Gastrocnemius medialis (tissue), 4 donors: ENCODE measurements at regions not wholly inside any gene's neighbourhood (a gene's known extent, or its start where the extent isn't known, plus 50 kb on each side); places are given as distances from the start of the nearest gene placed in this dataset.

Source experiments
- POLR2A ChIP-seq, 2 donors: fragments of 450-650 bp; IDR thresholded peaks; one replicate each; pipeline ENCODE4 v1.6.1; 2017; ENCODE audit warnings: antibody characterized with exemption in 2 of 2, mild to moderate bottlenecking in 2 of 2, moderate library complexity in 2 of 2
- TF ChIP-seq, protein P1 (sequence below), 5 experiments: fragments of 450-650 bp in 3 of 5; fragments of 200-600 bp in 2 of 5; sonication (generic) in 2 of 5; IDR thresholded peaks in 4 of 5; conservative IDR thresholded peaks in 1 of 5; 1 replicate in 4 of 5; 2 replicates in 1 of 5; pipeline ENCODE4 v1.5.1; 2016 to 2019; ENCODE audit warnings: antibody characterized with exemption in 5 of 5, mild to moderate bottlenecking in 3 of 5, moderate library complexity in 3 of 5

DNA sequence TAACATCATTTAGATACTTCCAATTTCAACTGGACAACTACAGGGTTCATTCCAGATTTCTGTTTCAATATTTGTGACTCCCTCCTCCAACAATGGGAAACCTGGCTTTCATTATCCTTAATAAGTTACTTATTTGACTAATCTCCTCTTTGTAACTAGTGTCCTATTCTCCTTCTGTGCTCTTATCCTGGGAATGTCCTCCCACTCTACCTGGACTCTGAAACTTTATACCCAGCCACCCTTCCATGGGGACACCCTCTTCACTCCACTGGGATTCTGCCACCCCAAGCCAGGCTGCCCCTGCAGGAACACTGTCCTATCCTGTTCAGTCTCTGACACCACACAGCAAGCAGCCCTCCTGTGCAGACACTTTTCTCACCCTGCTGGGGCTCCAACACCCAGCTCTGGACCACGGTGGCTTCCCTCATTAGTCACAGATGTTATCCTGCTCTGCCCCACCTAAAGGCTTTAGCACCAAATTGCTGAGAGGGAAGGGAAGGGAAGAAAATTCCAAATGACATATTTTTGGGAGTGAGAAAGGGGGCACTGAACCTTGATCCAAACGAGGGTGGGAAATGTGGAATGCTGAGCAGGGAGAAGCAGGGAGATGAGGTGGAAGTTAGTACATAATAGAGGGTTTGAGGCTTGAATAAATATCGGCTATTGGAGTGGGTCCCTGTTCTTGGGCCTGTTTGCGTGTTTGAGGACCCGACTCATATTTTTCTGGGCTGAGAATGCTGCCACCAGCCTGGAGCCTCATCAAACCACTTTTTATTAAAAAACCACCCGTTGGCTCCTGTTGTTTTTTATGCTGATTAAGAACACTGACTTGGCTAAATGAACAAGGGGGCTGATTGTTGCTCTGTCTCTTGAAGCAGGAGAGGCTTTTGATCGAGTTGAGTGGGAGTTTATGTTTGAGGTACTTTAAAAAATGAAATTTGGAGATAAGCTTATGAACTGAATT is 54.0 kb upstream of the AKIRIN2 start:
- TF ChIP-seq, protein P1, sequence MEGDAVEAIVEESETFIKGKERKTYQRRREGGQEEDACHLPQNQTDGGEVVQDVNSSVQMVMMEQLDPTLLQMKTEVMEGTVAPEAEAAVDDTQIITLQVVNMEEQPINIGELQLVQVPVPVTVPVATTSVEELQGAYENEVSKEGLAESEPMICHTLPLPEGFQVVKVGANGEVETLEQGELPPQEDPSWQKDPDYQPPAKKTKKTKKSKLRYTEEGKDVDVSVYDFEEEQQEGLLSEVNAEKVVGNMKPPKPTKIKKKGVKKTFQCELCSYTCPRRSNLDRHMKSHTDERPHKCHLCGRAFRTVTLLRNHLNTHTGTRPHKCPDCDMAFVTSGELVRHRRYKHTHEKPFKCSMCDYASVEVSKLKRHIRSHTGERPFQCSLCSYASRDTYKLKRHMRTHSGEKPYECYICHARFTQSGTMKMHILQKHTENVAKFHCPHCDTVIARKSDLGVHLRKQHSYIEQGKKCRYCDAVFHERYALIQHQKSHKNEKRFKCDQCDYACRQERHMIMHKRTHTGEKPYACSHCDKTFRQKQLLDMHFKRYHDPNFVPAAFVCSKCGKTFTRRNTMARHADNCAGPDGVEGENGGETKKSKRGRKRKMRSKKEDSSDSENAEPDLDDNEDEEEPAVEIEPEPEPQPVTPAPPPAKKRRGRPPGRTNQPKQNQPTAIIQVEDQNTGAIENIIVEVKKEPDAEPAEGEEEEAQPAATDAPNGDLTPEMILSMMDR (IDR thresholded peaks at IDR 0.05 in 4 of 5, conservative IDR thresholded peaks at IDR 0.05 in 1 of 5) = no peak
- TF ChIP-seq POLR2A (IDR thresholded peaks at IDR 0.05) = no peak
